MM.1S (cell line): ENCODE measurements at regions not wholly inside any gene's neighbourhood (a gene's known extent, or its start where the extent isn't known, plus 50 kb on each side); places are given as distances from the start of the nearest gene placed in this dataset.

Experiments
- DNase-seq: peaks from one replicate; pipeline ENCODE4 v3.0.0-alpha.2; 2015
- H2AFZ ChIP-seq: fragments of 300-600 bp; sonication (generic); 2 replicates; pipeline ENCODE4 v1.6.0; 2016; ENCODE audit warnings: antibody characterized with exemption, low read length
- H3F3A ChIP-seq: fragments of 300-600 bp; sonication (generic); 2 replicates; pipeline ENCODE4 v1.6.1; 2016; ENCODE audit warnings: mild to moderate bottlenecking, antibody characterized with exemption, low read length, moderate library complexity, mixed read lengths; ENCODE audit not compliant: insufficient read depth
- H3K27ac ChIP-seq: fragments of 300-600 bp; sonication (generic); 2 replicates; pipeline ENCODE4 v1.5.1; 2016; ENCODE audit warnings: mild to moderate bottlenecking, low read length
- H3K27me3 ChIP-seq: fragments of 300-600 bp; sonication (generic); replicated peaks from 2 replicates; pipeline ENCODE4 v1.6.0; 2016; ENCODE audit warnings: low read length; ENCODE audit not compliant: insufficient read depth
- H3K36me3 ChIP-seq: fragments of 300-600 bp; sonication (generic); replicated peaks from 2 replicates; pipeline ENCODE4 v1.6.1; 2016; ENCODE audit warnings: mild to moderate bottlenecking, low read length, mixed read lengths; ENCODE audit not compliant: insufficient read depth
- H3K4me1 ChIP-seq: fragments of 300-600 bp; sonication (generic); 2 replicates; pipeline ENCODE4 v1.6.1; 2016; ENCODE audit warnings: low read length, mixed read lengths
- H3K4me2 ChIP-seq: fragments of 300-600 bp; sonication (generic); 2 replicates; pipeline ENCODE4 v1.6.0; 2016; ENCODE audit warnings: low read depth, low read length
- H3K4me3 ChIP-seq: fragments of 300-600 bp; sonication (generic); 2 replicates; pipeline ENCODE4 v1.5.1; 2016; ENCODE audit warnings: low read length, mixed read lengths
- H3K79me2 ChIP-seq: fragments of 300-600 bp; sonication (generic); 2 replicates; pipeline ENCODE4 v1.6.1; 2016; ENCODE audit warnings: mixed run types, low read length, mixed read lengths
- H3K9ac ChIP-seq: fragments of 300-600 bp; sonication (generic); 2 replicates; pipeline ENCODE4 v1.6.1; 2016; ENCODE audit warnings: low read length, mixed read lengths
- H3K9me2 ChIP-seq: fragments of 300-600 bp; sonication (generic); replicated peaks from 2 replicates; pipeline ENCODE4 v1.6.1; 2016; ENCODE audit warnings: mild to moderate bottlenecking, low read length, mixed read lengths; ENCODE audit not compliant: insufficient read depth
- H3K9me3 ChIP-seq: fragments of 300-600 bp; sonication (generic); replicated peaks from 2 replicates; pipeline ENCODE4 v1.6.1; 2016; ENCODE audit warnings: mild to moderate bottlenecking, low read length, mixed read lengths; ENCODE audit not compliant: insufficient read depth
- H4K20me1 ChIP-seq: fragments of 300-600 bp; sonication (generic); 2 replicates; pipeline ENCODE4 v1.6.1; 2016; ENCODE audit warnings: mild to moderate bottlenecking, low read length, moderate library complexity, mixed read lengths; ENCODE audit not compliant: insufficient read depth
- CTCF ChIP-seq: fragments of 300-600 bp; sonication (generic); IDR thresholded peaks from 2 replicates; pipeline ENCODE4 v1.5.1; 2016; ENCODE audit warnings: antibody characterized with exemption, low read length, mixed read lengths
- EZH2 ChIP-seq: fragments of 300-600 bp; sonication (generic); optimal IDR thresholded peaks from 2 replicates; pipeline ENCODE3; 2017; ENCODE audit warnings: low read depth, mild to moderate bottlenecking, antibody characterized with exemption, low read length, mixed read lengths
- EZH2phosphoT487 ChIP-seq: fragments of 300-600 bp; sonication (generic); IDR thresholded peaks from 2 replicates; pipeline ENCODE4 v1.6.1; 2018; ENCODE audit warnings: antibody characterized with exemption, low read length

- H3K4me1 ChIP-seq = peaks cover 19% of the 10 kb centered on the region
- H3K4me2 ChIP-seq = no peak overlapping the region
- H3K79me2 ChIP-seq = no peaks in the 10 kb centered on the region
- H3K9ac ChIP-seq = no peak overlapping the region
- no peak overlapping the region for H3K27ac ChIP-seq
- no peaks in the 10 kb centered on the region for H3K9me3 ChIP-seq
- no peak overlapping the region for H3K4me3 ChIP-seq
- no peaks in the 10 kb centered on the region for H3K9me2 ChIP-seq
- H3F3A ChIP-seq = peaks cover 14% of the 10 kb centered on the region; the same call in 1 of the 2 replicates
- H4K20me1 ChIP-seq = no peaks in the 10 kb centered on the region
- H3K36me3 ChIP-seq = no peaks in the 10 kb centered on the region
- TF ChIP-seq EZH2 (no peak), CTCF (no peak), EZH2phosphoT487 (no peak)
- no peaks in the 10 kb centered on the region for H3K27me3 ChIP-seq
- H2AFZ ChIP-seq = no peak overlapping the region
- DNase-seq = no peak
Observed at GRCh38 chr5:110323357-110323756, 403.1 kb downstream of the TMEM232 start.

GRCh38 chr5:110323832-110324231 is 402.6 kb downstream of the TMEM232 start:
- H3K27ac ChIP-seq = no peak overlapping the region
- TF ChIP-seq EZH2phosphoT487 (no peak), EZH2 (no peak), CTCF (no peak)
- no peak overlapping the region for H2AFZ ChIP-seq
- no peaks in the 10 kb centered on the region for H3K9me3 ChIP-seq
- no peak overlapping the region for H3K9ac ChIP-seq
- DNase-seq = no peak
- no peak overlapping the region for H3K4me2 ChIP-seq
- no peak overlapping the region for H3K4me3 ChIP-seq
- no peaks in the 10 kb centered on the region for H4K20me1 ChIP-seq
- peaks cover 19% of the 10 kb centered on the region for H3K4me1 ChIP-seq
- H3K79me2 ChIP-seq = no peaks in the 10 kb centered on the region
- H3K36me3 ChIP-seq = no peaks in the 10 kb centered on the region
- H3F3A ChIP-seq = peaks cover 14% of the 10 kb centered on the region; the same call in 1 of the 2 replicates
- H3K9me2 ChIP-seq = no peaks in the 10 kb centered on the region
- H3K27me3 ChIP-seq = no peaks in the 10 kb centered on the region

- Histone ChIP-seq H3K4me1 (peaks cover 19% of the 10 kb centered on the region), H3K9me3 (no peaks in the 10 kb centered on the region), H3K4me3 (no peak overlapping the region), H4K20me1 (no peaks in the 10 kb centered on the region), H3K9me2 (no peaks in the 10 kb centered on the region), H3K79me2 (no peaks in the 10 kb centered on the region), H3K4me2 (no peak overlapping the region), H2AFZ (no peak overlapping the region), H3K36me3 (no peaks in the 10 kb centered on the region), H3K27me3 (no peaks in the 10 kb centered on the region), H3K9ac (no peak overlapping the region), H3F3A (peaks cover 14% of the 10 kb centered on the region; the same call in 1 of the 2 replicates), H3K27ac (no peak overlapping the region)
- DNase-seq = no peak
- TF ChIP-seq EZH2 = no peak
- TF ChIP-seq EZH2phosphoT487 = no peak
- TF ChIP-seq CTCF = no peak
Observed at GRCh38 chr5:110324876-110325275, 401.6 kb downstream of the TMEM232 start.
